Mesendoderm (in vitro differentiated cells): ENCODE measurements at regions not wholly inside any gene's neighbourhood (a gene's known extent, or its start where the extent isn't known, plus 50 kb on each side); places are given as distances from the start of the nearest gene placed in this dataset.

Experiments used
- DNase-seq: peaks from one replicate; pipeline ENCODE4 v3.0.0; 2013
- H2AK5ac ChIP-seq: 2 replicates; pipeline ENCODE4 v1.6.1; 2013; ENCODE audit warnings: low read length, inconsistent platforms
- H2BK120ac ChIP-seq: 2 replicates; pipeline ENCODE4 v1.6.1; 2013; ENCODE audit warnings: low read depth, mild to moderate bottlenecking, low read length, moderate library complexity, mixed read lengths
- H2BK15ac ChIP-seq: replicated peaks from 2 replicates; pipeline ENCODE4 v1.6.1; 2013; ENCODE audit warnings: low read depth, mild to moderate bottlenecking, moderate library complexity
- H2BK5ac ChIP-seq: 2 replicates; pipeline ENCODE4 v1.6.1; 2013; ENCODE audit warnings: low read length, inconsistent platforms
- H3K18ac ChIP-seq: 2 replicates; pipeline ENCODE4 v1.6.1; 2013; ENCODE audit warnings: mild to moderate bottlenecking, low read length, mixed read lengths
- H3K23ac ChIP-seq: one replicate; pipeline ENCODE4 v1.6.1; 2013; ENCODE audit warnings: low read length
- H3K27ac ChIP-seq: 2 replicates; pipeline ENCODE4 v1.5.1; 2013; ENCODE audit warnings: low read depth, mild to moderate bottlenecking, inconsistent platforms, low read length, moderate library complexity
- H3K27me3 ChIP-seq: 2 replicates; pipeline ENCODE4 v1.6.1; 2013; ENCODE audit warnings: low read length, control low read depth, mild to moderate bottlenecking, inconsistent platforms; ENCODE audit not compliant: insufficient read depth, poor library complexity
- H3K36me3 ChIP-seq: 2 replicates; pipeline ENCODE4 v1.6.1; 2013; ENCODE audit warnings: low read length, inconsistent platforms; ENCODE audit not compliant: control insufficient read depth, insufficient read depth
- H3K4ac ChIP-seq: one replicate; pipeline ENCODE4 v1.6.1; 2013; ENCODE audit warnings: low read depth, mild to moderate bottlenecking, low read length, moderate library complexity
- H3K4me1 ChIP-seq: 2 replicates; pipeline ENCODE4 v1.6.1; 2013; ENCODE audit warnings: low read depth, low read length, inconsistent platforms; ENCODE audit not compliant: control insufficient read depth
- H3K4me2 ChIP-seq: 2 replicates; pipeline ENCODE4 v1.6.1; 2013; ENCODE audit warnings: low read length
- H3K4me3 ChIP-seq: 2 replicates; pipeline ENCODE4 v1.5.1; 2013; ENCODE audit warnings: mild to moderate bottlenecking, low read length
- H3K56ac ChIP-seq: one replicate; pipeline ENCODE4 v1.6.1; 2013; ENCODE audit warnings: low read length
- H3K79me1 ChIP-seq: 2 replicates; pipeline ENCODE4 v1.6.1; 2013; ENCODE audit warnings: low read length, inconsistent platforms
- H3K79me2 ChIP-seq: 2 replicates; pipeline ENCODE4 v1.6.1; 2013; ENCODE audit warnings: mild to moderate bottlenecking, low read length; ENCODE audit not compliant: control insufficient read depth, insufficient read depth
- H3K9ac ChIP-seq: 2 replicates; pipeline ENCODE4 v1.6.1; 2013; ENCODE audit warnings: low read length, inconsistent platforms
- H4K5ac ChIP-seq: one replicate; pipeline ENCODE4 v1.6.1; 2013; ENCODE audit warnings: low read length
- H4K8ac ChIP-seq: one replicate; pipeline ENCODE4 v1.6.1; 2013; ENCODE audit warnings: low read depth, mild to moderate bottlenecking, control low read depth, low read length, moderate library complexity
- WGBS: extraction: QIAGEN DNeasy Blood & Tissue Kit; methylation state at CpG from one replicate; pipeline ENCODE4 v1.1.7; 2013; ENCODE audit warnings: low lambda C conversion rate, missing lambda C conversion rate; ENCODE audit not compliant: insufficient coverage; ENCODE audit errors: extremely low coverage; 5-methylcytosine and 5-hydroxymethylcytosine counted together

DNA sequence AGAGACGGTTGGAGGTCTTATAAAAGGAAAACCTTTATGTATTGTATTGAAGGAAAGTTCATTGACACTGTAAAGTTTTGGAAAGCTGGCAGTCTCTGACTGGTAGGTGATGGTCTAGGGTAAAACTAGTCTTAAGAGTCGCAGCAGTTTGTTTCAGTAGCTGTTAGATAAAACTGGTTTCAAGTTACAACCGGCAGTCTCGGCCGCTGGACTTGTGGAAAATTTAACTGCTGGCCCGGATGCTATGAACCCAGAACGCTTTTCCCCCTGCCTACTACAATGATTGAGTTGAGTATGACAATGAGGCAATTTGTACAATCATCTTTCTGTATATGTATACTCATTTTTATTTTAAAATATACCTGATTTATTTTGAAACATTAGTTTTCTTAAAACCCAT lies 1426.9 kb downstream of the AACS start:
- no peak overlapping the region for H3K56ac ChIP-seq
- no peak overlapping the region for H3K27ac ChIP-seq
- H2BK15ac ChIP-seq: no peak overlapping the region
- H3K4me1 ChIP-seq: no peaks in the 10 kb centered on the region
- H3K27me3 ChIP-seq: no peaks in the 10 kb centered on the region
- no peak overlapping the region for H3K9ac ChIP-seq
- no peaks in the 10 kb centered on the region for H3K79me2 ChIP-seq
- H3K18ac ChIP-seq: no peak overlapping the region
- H3K4me3 ChIP-seq: no peak overlapping the region
- no peak overlapping the region for H4K5ac ChIP-seq
- H2AK5ac ChIP-seq: no peak overlapping the region
- no peak overlapping the region for H2BK120ac ChIP-seq
- DNase-seq: peak; percentile 14
- no peak overlapping the region for H3K4ac ChIP-seq
- H2BK5ac ChIP-seq: no peak overlapping the region
- H3K4me2 ChIP-seq: no peak overlapping the region
- no peak overlapping the region for H4K8ac ChIP-seq
- H3K23ac ChIP-seq: no peak overlapping the region
- no peaks in the 10 kb centered on the region for H3K79me1 ChIP-seq
- H3K36me3 ChIP-seq: no peaks in the 10 kb centered on the region
- no CpG with 5 or more reads among the region's 7 CpGs for WGBS

DNA sequence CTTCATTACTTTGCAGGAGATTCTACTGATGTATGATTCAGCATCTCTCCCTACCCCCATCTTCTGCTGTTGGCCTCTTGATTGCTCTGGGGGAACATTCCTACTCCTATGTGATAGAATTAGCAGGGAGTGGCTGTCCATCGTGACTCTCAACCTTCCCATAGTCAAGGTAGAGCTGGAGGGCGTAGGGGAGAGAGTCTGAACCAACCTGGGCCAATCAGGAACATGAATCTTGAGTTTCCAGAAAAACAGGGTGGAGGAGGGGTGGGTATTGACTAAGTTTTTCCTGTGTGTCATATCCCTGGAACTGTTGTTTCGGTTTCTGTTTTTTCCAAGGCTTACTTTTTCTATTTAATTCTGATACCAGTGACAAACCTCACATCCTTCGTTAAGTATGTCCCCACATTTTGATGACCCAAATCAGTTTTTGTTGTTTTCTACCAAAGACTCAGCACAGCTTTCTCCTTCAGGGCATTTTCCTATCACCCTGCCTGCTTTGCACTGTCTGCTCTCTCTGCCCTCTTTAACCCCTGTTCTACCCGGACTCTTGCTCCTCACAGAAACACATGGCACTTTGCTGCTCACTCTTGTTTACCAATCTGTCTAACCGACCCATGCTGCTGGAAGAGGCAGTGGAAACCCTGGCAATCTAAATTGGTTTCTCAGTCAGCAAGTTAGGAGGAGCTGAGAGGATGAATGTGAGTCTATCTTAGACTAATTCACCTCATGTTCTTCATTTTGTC lies 1428.3 kb downstream of the AACS start:
- H3K4me2 ChIP-seq: no peak overlapping the region
- no peak overlapping the region for H3K23ac ChIP-seq

GRCh38 chr12:126496201-126496600 lies 1431.0 kb downstream of the AACS start:
- no peaks in the 10 kb centered on the region for H3K79me1 ChIP-seq
- no peaks in the 10 kb centered on the region for H3K36me3 ChIP-seq
- H4K5ac ChIP-seq: no peak overlapping the region
- H3K4me2 ChIP-seq: no peak overlapping the region
- no peak overlapping the region for H3K9ac ChIP-seq
- H3K79me2 ChIP-seq: no peaks in the 10 kb centered on the region
- no peak overlapping the region for H2BK120ac ChIP-seq
- no CpG with 5 or more reads among the region's 3 CpGs for WGBS
- H3K23ac ChIP-seq: no peak overlapping the region
- no peak overlapping the region for H3K4me3 ChIP-seq
- no peaks in the 10 kb centered on the region for H3K4me1 ChIP-seq
- H3K27me3 ChIP-seq: no peaks in the 10 kb centered on the region
- no peak overlapping the region for H3K18ac ChIP-seq
- H2AK5ac ChIP-seq: no peak overlapping the region
- H2BK5ac ChIP-seq: no peak overlapping the region
- no peak for DNase-seq
- no peak overlapping the region for H2BK15ac ChIP-seq
- no peak overlapping the region for H3K56ac ChIP-seq
- no peak overlapping the region for H3K27ac ChIP-seq
- H3K4ac ChIP-seq: no peak overlapping the region
- no peak overlapping the region for H4K8ac ChIP-seq

More for the DNA sequence above, 1428.3 kb downstream of the AACS start:
- H3K4me3 ChIP-seq: no peak overlapping the region
- no peak overlapping the region for H3K9ac ChIP-seq
- H3K27ac ChIP-seq: no peak overlapping the region
- no peaks in the 10 kb centered on the region for H3K79me1 ChIP-seq
- H3K56ac ChIP-seq: no peak overlapping the region
- no peaks in the 10 kb centered on the region for H3K36me3 ChIP-seq
- no peak overlapping the region for H2BK5ac ChIP-seq
- peak overlapping the region; percentile 39 for H4K8ac ChIP-seq
- H3K4me1 ChIP-seq: no peaks in the 10 kb centered on the region
- no peak overlapping the region for H2AK5ac ChIP-seq
- no peak overlapping the region for H4K5ac ChIP-seq
- no CpG with 5 or more reads among the region's 6 CpGs for WGBS
- no peak overlapping the region for H3K4ac ChIP-seq
- H3K18ac ChIP-seq: no peak overlapping the region
- H3K79me2 ChIP-seq: no peaks in the 10 kb centered on the region
- no peaks in the 10 kb centered on the region for H3K27me3 ChIP-seq
- no peak overlapping the region for H2BK120ac ChIP-seq
- DNase-seq: peak; percentile 47
- no peak overlapping the region for H2BK15ac ChIP-seq

GRCh38 chr12:126506426-126507182 lies 1441.4 kb downstream of the AACS start:
- no peak overlapping the region for H3K4me2 ChIP-seq
- no peak overlapping the region for H2BK5ac ChIP-seq
- WGBS: no CpG with 5 or more reads among the region's 7 CpGs
- H3K36me3 ChIP-seq: no peaks in the 10 kb centered on the region
- H2BK15ac ChIP-seq: no peak overlapping the region
- H2AK5ac ChIP-seq: no peak overlapping the region
- H4K5ac ChIP-seq: no peak overlapping the region
- H3K9ac ChIP-seq: no peak overlapping the region
- no peak overlapping the region for H3K23ac ChIP-seq
- H3K79me1 ChIP-seq: no peaks in the 10 kb centered on the region
- no peak overlapping the region for H3K18ac ChIP-seq
- H3K56ac ChIP-seq: no peak overlapping the region
- no peak overlapping the region for H3K27ac ChIP-seq
- H3K4me3 ChIP-seq: no peak overlapping the region
- H3K4me1 ChIP-seq: no peaks in the 10 kb centered on the region
- H3K27me3 ChIP-seq: no peaks in the 10 kb centered on the region
- no peak overlapping the region for H3K4ac ChIP-seq
- no peak for DNase-seq
- no peaks in the 10 kb centered on the region for H3K79me2 ChIP-seq
- H2BK120ac ChIP-seq: no peak overlapping the region
- no peak overlapping the region for H4K8ac ChIP-seq

DNA sequence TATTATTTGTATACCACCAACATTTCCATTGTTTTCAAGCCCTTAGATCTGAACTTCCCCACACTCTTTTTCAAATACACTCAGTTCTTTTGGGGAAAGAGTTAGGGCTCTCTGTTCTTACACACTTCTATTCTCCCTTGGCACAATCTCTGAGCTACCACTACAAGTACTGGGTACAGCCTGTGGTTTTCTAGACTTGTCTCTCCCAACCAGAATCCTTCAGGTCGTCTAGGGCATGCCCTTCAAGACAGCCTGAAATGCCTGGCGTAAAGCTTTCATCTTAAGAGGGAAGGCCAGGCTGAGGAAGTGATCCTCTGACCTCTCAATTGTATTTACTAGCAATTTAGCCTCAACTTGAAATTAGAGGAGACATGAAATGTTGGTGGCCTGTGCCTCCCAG lies 1442.0 kb downstream of the AACS start:
- Histone ChIP-seq H4K8ac (no peak overlapping the region), H3K79me1 (no peaks in the 10 kb centered on the region), H3K9ac (no peak overlapping the region), H3K4me2 (no peak overlapping the region), H2BK5ac (no peak overlapping the region), H4K5ac (no peak overlapping the region), H3K4ac (no peak overlapping the region), H3K36me3 (no peaks in the 10 kb centered on the region), H3K27ac (no peak overlapping the region), H3K27me3 (no peaks in the 10 kb centered on the region), H3K23ac (no peak overlapping the region), H2BK15ac (no peak overlapping the region), H3K4me1 (no peaks in the 10 kb centered on the region), H2BK120ac (no peak overlapping the region), H3K18ac (no peak overlapping the region), H2AK5ac (no peak overlapping the region), H3K56ac (no peak overlapping the region), H3K79me2 (no peaks in the 10 kb centered on the region), H3K4me3 (no peak overlapping the region)
- no CpG with 5 or more reads among the region's 2 CpGs for whole genome bisulfite sequencing
- no peak for DNase-seq
